Right atrium auricular region (tissue), 2 donors: ENCODE measurements at regions not wholly inside any gene's neighbourhood (a gene's known extent, or its start where the extent isn't known, plus 50 kb on each side); places are given as distances from the start of the nearest gene placed in this dataset.
"Not testable (repeated sequence)": the region's sequence is repeated elsewhere in the genome, so short reads cannot be mapped to it uniquely, and the experiment has no call there.

Experiments
- DNase-seq: peaks from one replicate; pipeline ENCODE4 v3.0.0-alpha.2; 2019; ENCODE audit warnings: low spot score
- H3K27ac ChIP-seq, 2 donors: fragments of 200-600 bp; sonication (generic); 1 replicate in 1 of 2; 2 replicates in 1 of 2; pipeline ENCODE4 v1.5.1; 2016 to 2019
- H3K27me3 ChIP-seq, 2 donors: fragments of 200-600 bp; sonication (generic); one replicate each; pipeline versions ENCODE4 v1.5.1 to v1.6.0; 2017 to 2019
- H3K36me3 ChIP-seq: fragments of 200-600 bp; sonication (generic); one replicate; pipeline ENCODE4 v1.5.1; 2016
- H3K4me1 ChIP-seq, 2 donors: fragments of 200-600 bp; sonication (generic); one replicate each; pipeline versions ENCODE4 v1.5.1 to v1.6.0; 2017 to 2019
- H3K4me3 ChIP-seq, 2 donors: fragments of 200-600 bp; sonication (generic); 1 replicate in 1 of 2; 2 replicates in 1 of 2; pipeline ENCODE4 v1.5.1; 2017 to 2019; ENCODE audit warnings: mild to moderate bottlenecking in 1 of 2, moderate library complexity in 1 of 2
- H3K9me3 ChIP-seq, 2 donors: fragments of 200-600 bp; sonication (generic); one replicate each; pipeline ENCODE4 v1.5.1; 2019
- CTCF ChIP-seq, 2 donors: fragments of 200-600 bp; sonication (generic); IDR thresholded peaks; one replicate each; pipeline ENCODE4 v1.5.1; 2019; ENCODE audit warnings: antibody characterized with exemption in 2 of 2

- Histone ChIP-seq H3K4me1 (no peaks in the 10 kb centered on the region), H3K4me3 (no peak overlapping the region), H3K36me3 (no peaks in the 10 kb centered on the region), H3K27me3 (no peaks in the 10 kb centered on the region), H3K9me3 (no peaks in the 10 kb centered on the region), H3K27ac (no peak overlapping the region)
- no peak for DNase-seq
- no peak for TF ChIP-seq CTCF (IDR thresholded peaks at IDR 0.05)
These were observed 90.1 kb downstream of the CGGBP1 start for GRCh38 chr3:87968668-87969067.

- Histone ChIP-seq H3K9me3 (no peaks in the 10 kb centered on the region), H3K27ac (no peak overlapping the region), H3K4me3 (no peak overlapping the region), H3K27me3 (no peaks in the 10 kb centered on the region), H3K4me1 (no peaks in the 10 kb centered on the region), H3K36me3 (no peaks in the 10 kb centered on the region)
- no peak for DNase-seq
- TF ChIP-seq CTCF (IDR thresholded peaks at IDR 0.05), result no peak
These were observed 100.5 kb downstream of the CGGBP1 start for GRCh38 chr3:87958289-87958688.

- no peaks in the 10 kb centered on the region for H3K4me1 ChIP-seq
- no peak overlapping the region for H3K4me3 ChIP-seq
- no peaks in the 10 kb centered on the region for H3K9me3 ChIP-seq
- no peaks in the 10 kb centered on the region for H3K36me3 ChIP-seq
- no peak overlapping the region for H3K27ac ChIP-seq
- no peak for DNase-seq
- TF ChIP-seq CTCF (IDR thresholded peaks at IDR 0.05), result no peak
- no peaks in the 10 kb centered on the region for H3K27me3 ChIP-seq
These were observed 101.2 kb downstream of the CGGBP1 start for GRCh38 chr3:87957575-87957974.

- no peak for TF ChIP-seq CTCF (IDR thresholded peaks at IDR 0.05)
- H3K27ac ChIP-seq, result no peak overlapping the region
- H3K9me3 ChIP-seq, result no peaks in the 10 kb centered on the region
- no peak overlapping the region for H3K4me3 ChIP-seq
- H3K36me3 ChIP-seq, result no peaks in the 10 kb centered on the region
- H3K27me3 ChIP-seq, result no peaks in the 10 kb centered on the region
- no peak for DNase-seq
- H3K4me1 ChIP-seq, result no peaks in the 10 kb centered on the region
These were observed 109.0 kb downstream of the CGGBP1 start for GRCh38 chr3:87949879-87950208.

GRCh38 chr3:87949189-87949878 is 109.5 kb downstream of the CGGBP1 start:
- no peak for DNase-seq
- H3K4me1 ChIP-seq, result no peaks in the 10 kb centered on the region
- no peaks in the 10 kb centered on the region for H3K36me3 ChIP-seq
- TF ChIP-seq CTCF (IDR thresholded peaks at IDR 0.05), result no peak
- H3K27me3 ChIP-seq, result no peaks in the 10 kb centered on the region
- H3K27ac ChIP-seq, result no peak overlapping the region
- H3K4me3 ChIP-seq, result no peak overlapping the region
- no peaks in the 10 kb centered on the region for H3K9me3 ChIP-seq

- not testable (repeated sequence) for H3K4me3 ChIP-seq
These were observed 112.8 kb downstream of the CGGBP1 start for GRCh38 chr3:87946007-87946406.

GRCh38 chr3:87942256-87942655 is 116.5 kb downstream of the CGGBP1 start:
- not testable (repeated sequence) for H3K4me3 ChIP-seq, H3K4me1 ChIP-seq, H3K27ac ChIP-seq, DNase-seq, H3K36me3 ChIP-seq, H3K27me3 ChIP-seq, H3K9me3 ChIP-seq

More at GRCh38 chr3:87946007-87946406, 112.8 kb downstream of the CGGBP1 start:
- H3K27me3 ChIP-seq, H3K27ac ChIP-seq, H3K4me1 ChIP-seq, H3K9me3 ChIP-seq, DNase-seq, H3K36me3 ChIP-seq: not testable (repeated sequence)
